Endothelial cell (in vitro differentiated cells): ENCODE measurements at regions not wholly inside any gene's neighbourhood (a gene's known extent, or its start where the extent isn't known, plus 50 kb on each side); places are given as distances from the start of the nearest gene placed in this dataset.

Source experiments
- DNase-seq: peaks from one replicate; pipeline ENCODE4 v3.0.0; 2021; ENCODE audit warnings: low spot score
- H3K27ac Mint-ChIP-seq: one replicate; pipeline ENCODE4 v1.8.0; 2021; ENCODE audit warnings: mixed read lengths, inconsistent platforms; ENCODE audit not compliant: unreplicated experiment
- H3K27me3 Mint-ChIP-seq: one replicate; pipeline ENCODE4 v1.8.0; 2021; ENCODE audit warnings: mild to moderate bottlenecking, moderate library complexity, mixed read lengths, inconsistent platforms; ENCODE audit not compliant: unreplicated experiment
- H3K36me3 Mint-ChIP-seq: one replicate; pipeline ENCODE4 v1.8.0; 2021; ENCODE audit warnings: mild to moderate bottlenecking, low read depth, mixed read lengths, inconsistent platforms; ENCODE audit not compliant: unreplicated experiment
- H3K4me1 Mint-ChIP-seq: one replicate; pipeline ENCODE4 v1.8.0; 2021; ENCODE audit warnings: mild to moderate bottlenecking, mixed read lengths, inconsistent platforms; ENCODE audit not compliant: unreplicated experiment
- H3K4me3 Mint-ChIP-seq: one replicate; pipeline ENCODE4 v1.8.0; 2021; ENCODE audit warnings: mild to moderate bottlenecking, mixed read lengths, inconsistent platforms; ENCODE audit not compliant: unreplicated experiment
- H3K9me3 Mint-ChIP-seq: one replicate; pipeline ENCODE4 v1.8.0; 2021; ENCODE audit warnings: mixed read lengths, inconsistent platforms; ENCODE audit not compliant: unreplicated experiment
- CTCF ChIP-seq: fragments of 200-600 bp; sonication (generic); IDR thresholded peaks from one replicate; pipeline ENCODE4 v1.5.0; 2021; ENCODE audit warnings: antibody characterized with exemption; ENCODE audit not compliant: unreplicated experiment

- no peak for TF ChIP-seq CTCF
- H3K4me3 Mint-ChIP-seq: no peak overlapping the region
- no peaks in the 10 kb centered on the region for H3K36me3 Mint-ChIP-seq
- peaks cover 1% of the 10 kb centered on the region for H3K27me3 Mint-ChIP-seq
- DNase-seq: no peak
- H3K4me1 Mint-ChIP-seq: no peaks in the 10 kb centered on the region
- no peaks in the 10 kb centered on the region for H3K9me3 Mint-ChIP-seq
- no peak overlapping the region for H3K27ac Mint-ChIP-seq
Measured at GRCh38 chr1:222283147-222283768, 264.6 kb downstream of the HHIPL2 start.

DNA sequence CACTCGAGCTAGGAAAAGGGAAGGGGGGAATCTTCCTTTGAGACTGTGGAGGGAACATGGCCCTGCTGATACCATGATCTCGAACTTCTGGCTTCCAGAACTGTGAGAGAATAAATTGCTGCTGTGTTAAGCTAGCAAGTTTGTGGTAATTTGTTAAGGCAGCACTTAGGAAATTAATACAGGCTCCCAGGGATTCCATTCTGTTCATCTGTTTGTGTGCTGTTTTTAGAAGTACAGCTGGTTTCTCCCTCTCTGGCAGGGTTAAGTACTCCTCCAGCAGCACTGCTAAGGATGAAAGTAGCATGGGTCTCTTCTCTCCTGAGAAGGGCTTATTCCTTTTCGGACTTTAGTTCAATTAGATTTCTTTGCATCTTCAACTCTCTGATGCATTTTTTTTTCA is 268.3 kb downstream of the HHIPL2 start:
- Mint-ChIP-seq H3K4me3 (no peak overlapping the region), H3K4me1 (no peaks in the 10 kb centered on the region)
- TF ChIP-seq CTCF: no peak

DNA sequence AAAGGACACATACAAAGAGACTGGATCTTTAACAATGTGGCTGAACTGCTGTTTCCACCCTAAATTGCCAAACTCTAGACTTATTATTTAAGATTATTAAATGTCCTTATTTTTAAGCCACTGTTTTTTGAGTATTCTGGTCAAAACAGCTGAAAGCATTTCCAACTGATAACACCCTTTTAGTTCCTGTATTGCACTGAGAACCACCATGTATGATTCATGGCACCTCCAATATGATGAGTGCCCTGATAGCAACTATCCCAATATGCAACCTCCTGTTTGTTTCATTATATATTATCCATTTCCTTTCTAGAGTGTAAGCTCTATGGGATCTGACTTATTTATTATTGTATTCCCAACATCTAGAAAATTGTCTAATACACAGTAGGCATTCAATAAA is 269.4 kb downstream of the HHIPL2 start:
- Mint-ChIP-seq H3K27ac (no peak overlapping the region), H3K36me3 (no peaks in the 10 kb centered on the region), H3K9me3 (no peaks in the 10 kb centered on the region), H3K4me3 (no peak overlapping the region), H3K4me1 (no peaks in the 10 kb centered on the region), H3K27me3 (no peaks in the 10 kb centered on the region)
- no peak for DNase-seq
- no peak for TF ChIP-seq CTCF

More for the DNA sequence above, 268.3 kb downstream of the HHIPL2 start:
- Mint-ChIP-seq H3K27ac (no peak overlapping the region), H3K36me3 (no peaks in the 10 kb centered on the region), H3K9me3 (no peaks in the 10 kb centered on the region), H3K27me3 (peaks cover 1% of the 10 kb centered on the region)
- no peak for DNase-seq

GRCh38 chr1:222275729-222276465 is 272.0 kb downstream of the HHIPL2 start:
- Mint-ChIP-seq H3K27me3 (no peaks in the 10 kb centered on the region), H3K9me3 (no peaks in the 10 kb centered on the region), H3K4me3 (no peak overlapping the region), H3K4me1 (no peaks in the 10 kb centered on the region), H3K36me3 (no peaks in the 10 kb centered on the region), H3K27ac (no peak overlapping the region)
- TF ChIP-seq CTCF: no peak
- no peak for DNase-seq

- DNase-seq: no peak
Measured at GRCh38 chr1:222275001-222275728, 272.7 kb downstream of the HHIPL2 start.

More at GRCh38 chr1:222275001-222275728, 272.7 kb downstream of the HHIPL2 start:
- Mint-ChIP-seq H3K36me3 (no peaks in the 10 kb centered on the region), H3K27me3 (no peaks in the 10 kb centered on the region), H3K4me1 (no peaks in the 10 kb centered on the region), H3K9me3 (no peaks in the 10 kb centered on the region), H3K4me3 (no peak overlapping the region), H3K27ac (no peak overlapping the region)
- no peak for TF ChIP-seq CTCF
